Right ventricle myocardium inferior (tissue), 1 donor: ENCODE measurements at regions not wholly inside any gene's neighbourhood (a gene's known extent, or its start where the extent isn't known, plus 50 kb on each side); places are given as distances from the start of the nearest gene placed in this dataset.

Experiments
- ATAC-seq: fragments of 200-7000 bp; cut with Tn5 transposase; one replicate; pipeline ENCODE4 v1.9.1; 2020; ENCODE audit warnings: mild to moderate bottlenecking, moderate library complexity
- DNase-seq: peaks from one replicate; pipeline ENCODE4 v3.0.0; 2021; ENCODE audit errors: missing footprints
- intact Hi-C: fragments of 100-400 bp; cut with DNase I; formaldehyde crosslinking; loops from one replicate; pipeline ENCODE4 v1.11.0; 2022
- donor health status: DM: no; HTN: yes; CAD: no; lungs with severe emphysema.

DNA sequence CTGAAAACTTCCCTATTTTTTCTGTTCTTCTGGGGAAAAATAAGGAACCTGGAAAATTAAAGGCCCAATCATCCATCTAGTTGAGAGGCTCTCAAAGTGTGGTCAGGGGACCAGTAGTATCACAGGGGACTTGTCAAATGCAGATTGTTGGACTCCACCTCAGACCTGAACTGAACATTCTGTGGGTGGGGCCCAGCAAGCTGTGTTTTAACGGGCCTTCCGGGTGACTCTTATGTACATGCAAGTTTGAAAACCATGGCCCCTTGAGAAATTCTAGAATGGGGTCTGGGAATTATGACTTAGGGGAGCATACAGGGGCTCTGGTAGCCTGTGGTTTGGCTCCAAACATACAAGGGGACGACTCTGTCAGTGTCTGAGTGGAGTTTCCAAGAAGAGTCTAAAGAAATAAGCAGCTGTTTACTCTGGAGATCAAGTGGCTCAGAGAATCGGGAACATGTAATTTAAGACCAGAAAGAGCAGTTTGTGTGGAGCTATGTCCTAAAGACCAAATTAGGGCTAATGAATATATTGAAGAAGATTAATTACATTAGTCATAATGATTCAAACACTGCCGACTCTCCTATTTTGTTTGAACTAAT lies 177.4 kb downstream of the SLC28A3 start:
- intact Hi-C loops, result no loop called here
- DNase-seq (no peak), ATAC-seq (no peak)

DNA sequence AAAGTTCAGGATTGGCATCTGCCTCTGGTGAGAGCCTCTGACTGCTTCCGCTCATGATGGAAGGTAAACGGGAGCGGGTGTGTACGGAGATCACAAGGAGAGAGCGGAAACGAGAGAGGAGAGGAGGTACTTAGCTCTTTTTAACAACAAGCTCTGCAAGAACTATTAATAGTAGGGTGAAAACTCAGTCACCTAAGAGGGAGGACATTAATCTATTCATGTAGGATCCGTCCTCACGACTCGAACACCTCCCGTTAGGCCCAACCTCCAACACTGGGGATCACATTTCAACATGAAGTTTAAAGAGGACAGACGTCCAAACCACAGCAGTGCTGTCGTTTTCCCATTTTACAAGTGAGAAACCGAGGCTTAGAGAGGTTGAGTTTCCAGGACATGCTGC lies 173.7 kb downstream of the SLC28A3 start:
- intact Hi-C loops, result no loop called here
- no peak for ATAC-seq

DNA sequence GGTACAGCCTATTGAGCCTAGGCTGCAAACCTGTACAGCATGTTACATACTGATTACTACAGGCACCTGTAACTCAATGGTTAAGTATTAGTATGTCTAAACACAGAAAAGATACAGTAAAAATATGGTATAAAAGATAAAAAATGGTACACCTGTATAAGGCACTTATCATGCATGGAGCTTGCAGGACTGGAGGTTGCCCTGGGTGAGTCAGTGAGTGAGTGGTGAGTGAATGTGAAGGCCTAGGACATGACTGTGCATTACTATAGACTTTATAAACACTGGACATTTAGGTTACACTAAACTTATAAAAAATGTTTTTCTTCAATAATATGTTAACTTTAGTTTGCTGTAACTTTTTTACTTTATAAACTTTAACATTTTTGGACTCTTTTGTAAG lies 171.3 kb downstream of the SLC28A3 start:
- DNase-seq, result no peak
- intact Hi-C loops, result no loop called here

More for the DNA sequence above, 173.7 kb downstream of the SLC28A3 start:
- DNase-seq, result no peak

DNA sequence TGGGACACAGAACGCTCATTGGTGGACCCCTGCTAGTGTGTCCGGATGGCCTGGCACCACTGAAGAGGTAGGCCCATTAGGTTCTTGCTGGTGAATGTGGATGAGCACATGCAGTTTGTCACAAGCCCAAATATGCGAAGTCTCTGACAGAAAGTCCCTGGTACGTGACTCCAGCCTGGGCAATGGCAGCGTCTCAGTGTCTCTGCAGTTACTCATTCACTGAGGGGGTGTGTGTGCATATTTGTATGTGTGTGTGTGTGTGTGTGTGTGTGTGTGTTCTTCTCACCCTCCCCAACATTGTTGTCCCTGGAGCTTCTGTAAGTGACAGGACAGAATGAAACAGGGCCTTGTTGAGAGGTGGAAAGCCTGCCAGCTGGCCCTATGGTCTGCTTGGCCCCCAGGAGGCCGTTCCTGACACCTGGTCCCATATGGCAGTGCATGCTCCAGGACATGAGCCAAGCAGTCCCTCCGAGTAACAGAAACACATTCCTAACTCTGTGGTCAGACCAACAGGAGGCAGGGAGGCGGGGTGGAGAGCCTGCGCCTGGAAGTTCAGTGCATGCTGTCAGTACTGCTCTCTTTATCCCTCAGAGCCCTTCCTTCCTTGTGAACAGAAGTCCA lies 169.9 kb downstream of the SLC28A3 start:
- ATAC-seq (peak; percentile 98), DNase-seq (peak; percentile 91)
- intact Hi-C loops, result loop anchor here (2.0 to 5.0 kb wide), 5 partner anchors 57 to 233 kb away; partner anchors contain the start of genes HNRNPK and RMI1

More for the DNA sequence above, 171.3 kb downstream of the SLC28A3 start:
- ATAC-seq, result no peak

DNA sequence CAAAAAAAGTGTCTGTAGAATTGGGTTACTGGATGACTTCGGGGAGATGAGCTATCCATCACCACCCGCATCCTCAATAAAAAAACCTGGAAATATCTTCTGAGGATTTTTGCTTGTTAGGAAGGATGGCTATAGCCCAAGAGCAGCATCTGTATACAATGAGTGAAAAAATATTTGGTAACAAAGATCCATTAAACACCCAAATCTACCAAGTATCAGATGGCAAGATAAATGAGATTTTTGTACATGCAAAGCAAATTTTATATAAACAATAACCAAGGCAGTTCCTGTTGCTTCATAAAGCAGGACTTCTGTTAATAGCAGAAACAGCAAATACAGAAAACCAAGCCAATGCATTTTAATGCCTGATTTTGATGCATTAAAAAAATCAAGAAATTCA lies 166.6 kb downstream of the SLC28A3 start:
- intact Hi-C loops, result loop anchor here (5.0 kb wide), 4 partner anchors 53 to 237 kb away; no protein-coding TSS in a partner anchor
- DNase-seq, result no peak

DNA sequence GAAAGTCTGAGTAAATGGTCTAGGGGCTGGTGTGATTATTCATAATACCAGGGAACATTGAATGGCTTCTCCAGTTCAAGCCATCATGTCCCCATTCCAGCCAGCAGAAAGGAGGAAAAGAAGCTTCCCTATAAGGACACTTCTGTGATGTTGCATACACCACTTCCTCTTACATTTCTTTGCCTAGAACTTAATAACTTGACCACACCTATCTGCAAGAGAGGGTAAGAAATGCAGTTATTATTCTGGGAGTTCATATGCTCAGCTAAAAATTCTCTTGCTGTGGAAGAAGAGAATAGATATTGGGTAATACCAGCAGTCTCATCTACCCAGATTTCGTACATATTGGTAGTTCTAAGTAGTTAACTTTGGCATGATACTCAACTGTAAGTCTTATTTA lies 166.1 kb downstream of the SLC28A3 start:
- no peak for DNase-seq
- ATAC-seq, result no peak
- intact Hi-C loops, result loop anchor here (5.0 kb wide), 4 partner anchors 53 to 237 kb away; no protein-coding TSS in a partner anchor

More for the DNA sequence above, 166.6 kb downstream of the SLC28A3 start:
- ATAC-seq, result no peak

GRCh38 chr9:84177407-84177806 lies 163.2 kb downstream of the SLC28A3 start:
- intact Hi-C loops, result no loop called here
- DNase-seq (no peak), ATAC-seq (no peak)

DNA sequence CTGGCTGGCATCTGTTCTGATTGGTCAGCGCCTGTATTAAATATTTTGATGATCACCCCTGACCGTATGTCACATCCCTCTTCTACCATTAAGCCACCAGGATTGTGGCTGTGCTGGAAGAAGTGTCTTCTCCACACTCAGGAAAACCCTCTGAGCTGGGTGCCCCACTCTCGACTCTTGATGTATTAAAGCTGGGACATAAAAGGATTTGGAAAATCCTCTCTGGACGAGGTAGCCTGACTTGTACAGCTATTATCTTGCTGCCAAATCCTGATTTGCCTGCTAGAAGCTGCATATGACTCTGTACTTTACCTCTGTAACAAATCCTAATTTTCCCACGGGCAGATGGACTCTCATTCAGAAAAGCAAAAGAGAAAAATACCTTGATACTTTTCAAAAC lies 161.0 kb downstream of the SLC28A3 start:
- ATAC-seq (no peak), DNase-seq (no peak)
- intact Hi-C loops, result no loop called here

- intact Hi-C loops, result no loop called here
- DNase-seq (no peak), ATAC-seq (no peak)
Observed at GRCh38 chr9:84187090-84187489, 153.5 kb downstream of the SLC28A3 start.

- no peak for ATAC-seq
Observed at GRCh38 chr9:84189904-84190303, 150.7 kb downstream of the SLC28A3 start.

GRCh38 chr9:84190411-84190810 lies 150.1 kb downstream of the SLC28A3 start:
- ATAC-seq, result no peak
- intact Hi-C loops, result no loop called here
- DNase-seq, result no peak

More at GRCh38 chr9:84189904-84190303, 150.7 kb downstream of the SLC28A3 start:
- intact Hi-C loops, result no loop called here
- no peak for DNase-seq

- ATAC-seq (no peak), DNase-seq (no peak)
- intact Hi-C loops, result no loop called here
Observed at GRCh38 chr9:84206801-84207370, 133.7 kb downstream of the SLC28A3 start.

DNA sequence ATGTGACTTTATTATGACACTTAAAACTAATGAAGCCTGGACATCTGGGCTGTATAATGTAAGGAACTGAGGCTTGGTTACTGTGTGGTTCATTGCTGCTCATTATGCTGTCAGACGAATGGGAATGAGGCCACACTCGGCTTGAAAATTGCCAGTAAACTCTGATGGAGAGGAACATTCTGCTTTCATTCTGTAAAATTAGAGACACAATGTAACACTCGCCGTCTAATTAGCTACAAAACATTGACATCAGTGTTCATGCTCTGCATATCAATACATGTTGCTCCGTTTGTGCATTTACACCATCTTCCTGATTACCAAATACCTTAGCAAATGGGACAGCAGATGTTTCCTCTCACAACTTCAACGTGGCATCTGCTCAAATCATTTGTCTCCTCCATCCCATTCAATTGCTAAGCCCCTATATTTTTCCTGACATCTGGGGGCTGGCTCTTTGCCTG lies 133.0 kb downstream of the SLC28A3 start:
- no peak for DNase-seq
- intact Hi-C loops, result no loop called here
- ATAC-seq, result no peak

- ATAC-seq, result no peak
Observed at GRCh38 chr9:84212246-84212645, 128.3 kb downstream of the SLC28A3 start.

GRCh38 chr9:84212982-84213381 lies 127.6 kb downstream of the SLC28A3 start:
- intact Hi-C loops, result no loop called here
- ATAC-seq, result no peak
- no peak for DNase-seq

More at GRCh38 chr9:84212246-84212645, 128.3 kb downstream of the SLC28A3 start:
- intact Hi-C loops, result no loop called here
- no peak for DNase-seq

DNA sequence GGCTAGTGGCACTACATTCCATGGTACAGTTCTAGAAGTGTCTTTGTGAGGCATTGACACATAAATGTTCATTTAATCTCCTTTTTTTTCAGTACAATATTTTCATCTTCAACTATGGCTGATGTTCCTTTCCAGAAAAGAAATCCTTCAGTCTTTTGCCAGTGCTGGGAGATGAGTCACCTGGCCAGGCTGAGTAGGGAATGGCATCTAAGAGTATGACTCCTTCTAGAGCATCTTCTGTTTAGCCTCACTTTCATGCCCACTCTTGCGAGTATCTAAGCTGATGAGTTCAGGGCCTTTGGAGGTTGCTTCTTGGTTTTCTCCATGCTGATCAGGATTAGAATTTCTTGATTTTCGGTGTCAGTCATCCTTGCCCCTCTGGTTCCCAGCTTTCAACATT lies 124.4 kb downstream of the SLC28A3 start:
- no peak for DNase-seq
- ATAC-seq, result no peak
- intact Hi-C loops, result no loop called here

- intact Hi-C loops, result no loop called here
- ATAC-seq, result no peak
Observed at GRCh38 chr9:84218322-84218721, 122.2 kb downstream of the SLC28A3 start.

GRCh38 chr9:84224246-84224645 lies 116.3 kb downstream of the SLC28A3 start:
- ATAC-seq (no peak), DNase-seq (no peak)
- intact Hi-C loops, result no loop called here

More at GRCh38 chr9:84218322-84218721, 122.2 kb downstream of the SLC28A3 start:
- DNase-seq, result no peak
